GM12891 (cell line): ENCODE measurements at regions not wholly inside any gene's neighbourhood (a gene's known extent, or its start where the extent isn't known, plus 50 kb on each side); places are given as distances from the start of the nearest gene placed in this dataset.

ENCODE experiments used
- DNase-seq: peaks from one replicate; pipeline ENCODE4 v3.0.0; 2011; ENCODE audit warnings: low spot score; ENCODE audit not compliant: insufficient read length
- FAIRE-seq: peaks from 2 replicates; lab custom pipeline; 2011; peaks lifted over from hg19 to GRCh38; lab: Jason Lieb, UNC
- PAX5 ChIP-seq: IDR thresholded peaks from 2 replicates; pipeline ENCODE4 v1.6.1; 2011; ENCODE audit warnings: low read length, moderate library complexity, mild to moderate bottlenecking; ENCODE audit not compliant: insufficient read depth, severe bottlenecking
- POLR2A ChIP-seq: IDR thresholded peaks from 2 replicates; pipeline ENCODE4 v1.6.1; 2011; ENCODE audit warnings: low read depth, low read length, control low read depth
- POLR2AphosphoS5 ChIP-seq: IDR thresholded peaks from 2 replicates; pipeline ENCODE4 v1.6.1; 2011; ENCODE audit warnings: low read depth, low read length, control low read depth
- POU2F2 ChIP-seq: IDR thresholded peaks from 2 replicates; pipeline ENCODE4 v1.6.1; 2011; ENCODE audit warnings: low read depth, mild to moderate bottlenecking, control low read depth, low read length, moderate library complexity
- SPI1 ChIP-seq: IDR thresholded peaks from 2 replicates; pipeline ENCODE4 v1.6.1; 2011; ENCODE audit warnings: low read depth, low read length, control low read depth
- TAF1 ChIP-seq: IDR thresholded peaks from 2 replicates; pipeline ENCODE4 v1.6.1; 2011; ENCODE audit warnings: low read depth, low read length, control low read depth

- TF ChIP-seq TAF1 (no peak), POLR2AphosphoS5 (no peak), SPI1 (no peak), PAX5 (no peak), POU2F2 (no peak), POLR2A (no peak)
- no peak for FAIRE-seq
Measured at GRCh38 chr10:47196691-47197090, 103.3 kb upstream of the GDF10 start.

DNA sequence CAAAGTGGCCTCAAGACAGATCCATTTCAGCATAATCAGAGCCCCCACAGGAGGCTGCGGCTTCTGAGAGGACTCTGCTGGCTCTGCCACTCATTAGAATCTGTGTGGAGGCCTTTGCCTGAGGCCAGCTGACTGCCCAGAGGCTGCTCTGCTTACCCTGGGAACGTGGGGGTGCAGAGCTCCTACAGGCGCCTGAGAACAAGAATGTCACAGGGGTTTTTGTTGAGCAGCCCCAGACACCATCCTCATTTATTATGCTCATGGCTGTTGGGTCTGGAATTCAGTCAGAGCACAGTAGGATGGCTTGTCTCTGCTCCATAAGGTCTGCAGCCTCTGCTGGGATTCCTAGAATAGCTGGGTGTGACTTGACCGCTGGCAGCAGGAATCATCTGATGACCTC, 101.8 kb upstream of the GDF10 start:
- DNase-seq (no peak), FAIRE-seq (no peak)
- TF ChIP-seq PAX5 = no peak
- no peak for TF ChIP-seq POLR2A
- TF ChIP-seq TAF1 = no peak
- no peak for TF ChIP-seq POLR2AphosphoS5
- TF ChIP-seq POU2F2 = no peak
- TF ChIP-seq SPI1 = no peak

More at GRCh38 chr10:47196691-47197090, 103.3 kb upstream of the GDF10 start:
- DNase-seq = no peak

DNA sequence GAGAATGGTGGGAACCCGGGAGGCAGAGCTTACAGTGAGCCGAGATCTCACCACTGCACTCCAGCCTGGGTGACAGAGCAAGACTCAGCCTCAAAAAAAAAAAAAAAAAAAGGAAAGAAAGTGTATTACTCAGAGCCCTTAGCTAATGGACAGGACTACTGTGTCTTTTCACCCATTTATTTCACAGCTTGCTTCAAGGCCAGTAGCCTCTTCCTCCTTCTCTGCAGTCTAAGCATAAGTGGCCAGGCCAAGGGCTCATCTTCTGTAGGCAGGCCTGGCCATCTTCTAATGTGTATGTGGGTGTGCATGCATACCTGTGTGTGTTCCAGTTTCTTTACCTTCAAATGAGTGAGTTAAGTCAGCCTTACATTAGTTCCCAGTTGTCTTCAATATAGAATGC, 94.8 kb upstream of the GDF10 start:
- FAIRE-seq (no peak), DNase-seq (no peak)
- TF ChIP-seq POLR2A (no peak), TAF1 (no peak), PAX5 (no peak), POLR2AphosphoS5 (no peak), POU2F2 (no peak), SPI1 (no peak)

DNA sequence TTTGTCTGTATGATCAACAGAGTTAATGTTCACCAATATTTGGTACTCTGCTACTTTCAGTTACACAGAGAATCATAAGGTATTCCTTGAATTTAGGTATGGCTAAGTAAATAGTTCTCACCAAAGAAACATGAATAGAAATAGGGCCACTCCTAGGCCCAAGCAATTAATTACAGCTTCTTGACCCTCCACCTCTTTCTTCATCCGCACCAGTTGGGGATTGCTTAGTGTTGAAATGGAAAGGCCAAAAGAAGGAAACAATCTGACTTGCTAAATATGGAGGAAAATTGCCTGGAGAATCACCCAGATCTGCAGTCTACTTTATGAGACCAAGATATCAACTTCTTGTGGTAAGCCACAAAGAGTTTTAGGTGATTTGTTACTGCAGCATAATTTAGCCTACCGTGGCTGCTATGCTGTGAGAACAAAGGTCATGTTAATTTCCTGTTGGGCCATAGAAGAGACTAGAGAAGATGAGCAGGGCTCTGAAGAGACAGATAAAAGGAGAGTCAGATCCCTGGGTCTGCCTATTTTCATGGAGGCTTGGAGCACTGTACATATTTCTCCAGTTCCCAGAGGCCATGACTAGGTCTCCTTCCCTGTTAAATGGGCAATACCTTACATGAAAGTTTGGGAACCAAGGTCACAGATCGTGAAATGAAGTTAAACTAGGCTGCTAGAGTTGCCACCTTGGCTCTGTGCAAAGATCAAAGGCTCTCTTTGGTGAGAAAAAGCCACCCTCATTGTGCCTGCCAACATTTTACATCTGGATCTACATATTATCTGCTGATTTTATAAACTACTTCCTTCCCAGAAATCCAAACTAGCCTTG, 93.3 kb upstream of the GDF10 start:
- DNase-seq = no peak
- no peak for FAIRE-seq
- TF ChIP-seq SPI1 (no peak), POU2F2 (no peak), PAX5 (no peak), TAF1 (no peak), POLR2A (no peak), POLR2AphosphoS5 (no peak)

- no peak for DNase-seq
- no peak for FAIRE-seq
- TF ChIP-seq POLR2AphosphoS5 = no peak
- TF ChIP-seq PAX5 = no peak
- TF ChIP-seq POLR2A = no peak
- no peak for TF ChIP-seq SPI1
- no peak for TF ChIP-seq POU2F2
- no peak for TF ChIP-seq TAF1
Measured at GRCh38 chr10:47207281-47207615, 92.7 kb upstream of the GDF10 start.

- TF ChIP-seq TAF1 (no peak), SPI1 (no peak), PAX5 (no peak), POU2F2 (no peak), POLR2AphosphoS5 (no peak), POLR2A (no peak)
- DNase-seq (no peak), FAIRE-seq (no peak)
Measured at GRCh38 chr10:47207894-47208469, 92.0 kb upstream of the GDF10 start.

- FAIRE-seq (no peak), DNase-seq (no peak)
- TF ChIP-seq POLR2A (no peak), SPI1 (no peak), POU2F2 (no peak), TAF1 (no peak), PAX5 (no peak), POLR2AphosphoS5 (no peak)
Measured at GRCh38 chr10:47209466-47209865, 90.5 kb upstream of the GDF10 start.

DNA sequence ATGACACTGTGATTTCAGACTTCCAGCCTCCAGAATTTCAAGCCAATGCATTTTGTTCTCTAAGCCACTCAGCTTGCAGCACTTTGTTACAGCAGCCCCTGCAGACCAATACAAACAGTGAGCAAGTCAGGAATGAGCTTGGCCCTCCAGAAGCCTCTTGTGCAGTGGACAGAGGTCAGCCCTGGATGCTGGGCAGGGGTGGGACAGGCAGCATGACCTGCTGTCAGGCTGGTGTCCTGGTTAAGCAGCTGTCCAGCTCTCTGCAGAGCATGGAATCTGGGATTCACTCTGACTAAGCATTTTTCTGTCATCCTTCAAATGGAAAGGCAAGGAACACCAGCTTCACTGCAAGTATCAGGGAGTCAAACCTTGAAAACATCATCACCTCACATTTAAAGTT, 85.5 kb upstream of the GDF10 start:
- FAIRE-seq = no peak
- TF ChIP-seq POLR2AphosphoS5 (no peak), POLR2A (no peak), PAX5 (no peak), SPI1 (no peak), POU2F2 (no peak), TAF1 (no peak)

DNA sequence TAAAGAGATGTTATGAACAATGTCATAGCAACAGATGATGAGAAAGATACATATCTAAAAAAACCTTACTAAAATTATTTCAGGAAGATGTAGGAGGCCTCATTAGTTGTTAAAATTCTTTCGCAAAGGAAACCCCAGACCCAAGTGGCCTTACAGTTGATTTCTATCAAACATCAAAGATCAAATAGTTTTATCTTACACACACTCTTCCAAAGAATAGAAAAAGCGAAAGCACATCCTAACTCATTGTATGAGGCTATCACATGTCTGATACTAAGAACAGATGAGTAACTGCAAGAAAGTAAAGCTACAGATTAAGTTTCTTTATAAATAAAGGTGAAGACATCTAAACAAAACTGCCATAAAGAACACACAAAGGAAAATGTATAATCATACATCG, 82.9 kb upstream of the GDF10 start:
- DNase-seq (no peak), FAIRE-seq (no peak)
- no peak for TF ChIP-seq POLR2A
- TF ChIP-seq POLR2AphosphoS5 = no peak
- no peak for TF ChIP-seq SPI1
- no peak for TF ChIP-seq POU2F2
- no peak for TF ChIP-seq TAF1
- no peak for TF ChIP-seq PAX5

More for the DNA sequence above, 85.5 kb upstream of the GDF10 start:
- DNase-seq = no peak

GRCh38 chr10:47218803-47219202, 81.2 kb upstream of the GDF10 start:
- FAIRE-seq (no peak), DNase-seq (no peak)
- TF ChIP-seq SPI1 = no peak
- TF ChIP-seq TAF1 = no peak
- no peak for TF ChIP-seq POU2F2
- no peak for TF ChIP-seq POLR2AphosphoS5
- no peak for TF ChIP-seq POLR2A
- TF ChIP-seq PAX5 = no peak
